AG08395 (cell line): ENCODE measurements at regions not wholly inside any gene's neighbourhood (a gene's known extent, or its start where the extent isn't known, plus 50 kb on each side); places are given as distances from the start of the nearest gene placed in this dataset.
A peak's percentile ranks its signal among the peaks of the same experiment; 100 is the strongest.

Experiments used
- DNase-seq: peaks from one replicate; pipeline ENCODE4 v3.0.0; 2012; ENCODE audit warnings: mixed read lengths, low spot score

DNA sequence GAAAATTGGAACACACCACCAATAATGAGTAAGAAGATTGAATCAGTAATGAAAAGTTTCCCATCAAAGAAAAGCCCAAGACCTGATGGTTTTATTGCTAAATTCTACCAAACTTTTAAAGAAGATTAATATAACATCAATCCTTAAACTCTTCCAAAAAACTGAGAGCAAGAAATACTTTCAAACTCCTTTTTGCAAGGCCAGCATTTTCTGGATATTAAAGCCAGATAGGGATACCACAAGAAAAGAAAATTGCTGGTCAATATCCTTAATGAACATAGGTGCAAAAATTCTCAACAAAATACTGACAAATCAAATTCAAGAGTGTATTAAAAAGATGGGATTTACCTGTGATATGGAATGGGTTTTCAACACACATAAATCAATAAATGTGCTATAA lies 484.6 kb downstream of the ANKRD50 start:
- DNase-seq: no peak

DNA sequence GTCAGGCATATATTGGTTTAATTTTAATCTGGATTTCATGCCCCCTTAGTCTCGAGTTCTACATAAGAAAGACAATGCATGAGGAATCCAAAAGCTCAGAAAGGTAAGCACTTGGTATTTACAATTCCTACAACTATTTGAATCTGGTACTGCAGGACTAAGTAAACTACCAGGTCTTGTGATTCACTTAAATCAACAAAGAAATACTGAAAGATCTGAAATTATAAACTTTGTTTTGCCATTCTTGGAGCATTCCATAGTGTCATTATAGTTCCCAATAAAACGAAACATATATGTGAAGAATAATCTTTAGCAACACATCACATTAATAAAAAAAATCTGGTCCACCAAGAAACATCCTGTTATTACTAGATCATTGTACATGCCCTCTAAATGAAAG lies 482.3 kb downstream of the ANKRD50 start:
- no peak for DNase-seq

DNA sequence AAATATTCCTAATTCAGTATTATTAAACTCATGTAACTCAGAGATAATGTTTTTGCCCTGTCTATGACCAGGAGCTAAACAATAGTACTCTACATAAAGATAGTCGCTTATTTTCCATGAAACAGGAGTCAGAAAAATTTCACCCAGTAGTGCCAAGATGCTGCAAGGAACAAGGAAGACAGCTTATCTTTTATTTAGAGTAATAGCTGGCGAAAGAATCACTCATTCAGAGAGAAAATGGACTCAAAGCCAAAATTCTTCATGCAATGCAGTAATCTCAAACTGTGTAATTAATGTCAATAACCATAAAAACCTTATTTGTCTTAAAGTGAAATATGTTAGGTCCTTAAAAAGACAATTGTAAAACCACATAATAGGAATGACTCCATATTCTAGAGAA lies 477.8 kb downstream of the ANKRD50 start:
- no peak for DNase-seq

DNA sequence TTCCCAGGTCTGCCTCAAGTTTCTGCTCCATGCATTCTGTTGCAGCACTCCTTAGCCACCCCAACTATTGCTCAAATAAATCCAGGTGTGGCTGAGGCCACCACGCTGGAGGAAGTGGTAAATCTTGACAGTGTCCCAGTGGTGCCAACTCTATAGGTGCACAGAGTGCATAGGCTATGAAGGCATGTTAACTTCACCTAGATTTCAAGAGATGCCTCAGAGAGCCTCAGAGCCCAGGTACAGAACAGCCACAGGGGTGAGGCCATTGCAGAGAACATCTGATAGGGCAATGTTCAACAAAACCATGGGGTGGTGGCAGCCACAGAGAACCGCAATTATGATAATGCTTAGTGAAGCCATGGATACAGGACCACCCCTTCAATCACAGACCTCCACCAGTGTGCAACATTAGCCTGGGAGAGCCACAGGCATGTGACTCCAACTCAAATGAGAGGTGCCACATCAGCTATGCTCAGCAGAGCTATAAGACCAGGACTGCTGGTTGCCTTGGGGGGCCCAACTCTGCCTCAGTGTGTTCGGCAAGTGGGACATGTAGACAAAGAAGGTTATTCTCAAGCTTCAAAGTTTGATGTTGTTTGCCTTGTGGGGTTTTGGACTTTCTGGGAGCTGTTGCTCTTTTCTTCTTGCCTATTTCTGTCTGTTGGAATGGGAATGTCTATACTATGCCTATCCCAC lies 468.7 kb downstream of the ANKRD50 start:
- DNase-seq: no peak

DNA sequence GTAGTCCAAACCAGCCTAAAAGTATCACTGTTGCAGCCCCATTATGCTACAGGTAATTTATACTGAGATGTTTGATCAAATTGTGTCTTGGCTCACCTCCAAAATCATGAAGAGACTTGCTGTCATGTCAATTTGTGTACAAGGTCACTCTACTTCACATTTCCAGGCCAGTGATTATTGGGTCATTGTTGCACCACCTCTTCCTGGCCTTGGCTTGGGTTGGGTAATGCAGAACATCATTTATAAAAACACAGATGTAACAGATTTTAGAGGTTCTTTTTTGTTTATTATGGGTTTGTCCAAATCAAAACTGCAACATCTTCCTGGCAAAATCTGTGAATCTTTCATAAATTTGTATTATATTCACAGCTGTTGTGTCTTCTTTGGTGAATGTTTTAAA lies 459.5 kb downstream of the ANKRD50 start:
- no peak for DNase-seq

DNA sequence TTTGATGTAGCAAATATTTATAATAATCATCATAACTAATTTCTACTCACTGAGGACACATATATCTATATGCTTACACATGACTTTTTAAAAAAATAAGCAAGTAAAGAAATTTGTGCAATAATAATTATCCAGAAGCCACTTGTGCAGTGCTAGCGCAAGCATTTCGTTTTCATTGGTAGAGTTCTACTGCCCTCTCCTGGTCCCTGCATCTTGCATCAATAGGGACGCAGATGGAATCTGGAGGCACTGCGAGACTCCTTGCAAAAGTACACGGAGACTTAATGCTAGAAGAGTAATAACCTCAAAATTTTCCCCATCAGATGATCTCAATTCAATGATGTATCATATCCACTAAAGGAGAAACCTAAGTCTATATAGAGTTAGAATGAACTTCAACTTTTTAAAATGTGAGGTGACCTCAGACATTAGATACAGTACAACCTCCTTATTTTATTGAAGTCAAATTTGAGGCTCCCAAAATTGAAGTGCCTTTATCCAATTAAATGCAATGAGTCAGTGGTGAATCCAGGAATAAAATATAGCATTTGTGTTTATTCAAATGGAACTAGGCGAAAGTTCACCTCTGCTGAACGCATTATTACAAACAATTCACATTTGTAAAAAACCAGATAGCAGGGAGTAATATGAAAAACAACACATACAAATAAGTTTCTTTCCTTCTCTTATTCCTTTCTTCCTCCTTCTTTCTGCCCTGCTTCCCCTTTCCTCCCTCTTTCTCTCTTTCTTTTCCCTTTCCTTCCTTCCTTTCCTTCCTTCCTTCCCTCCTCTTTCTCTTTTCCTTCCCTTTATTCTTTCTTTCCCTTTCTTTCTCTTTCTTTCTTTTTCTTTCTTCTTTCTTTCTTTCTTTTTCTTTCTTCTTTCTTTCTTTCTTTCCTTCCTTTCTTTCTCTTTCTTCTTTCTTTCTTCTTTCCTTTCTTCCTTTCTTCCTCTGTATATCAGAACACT lies 450.0 kb downstream of the ANKRD50 start:
- DNase-seq: peak; percentile 76

DNA sequence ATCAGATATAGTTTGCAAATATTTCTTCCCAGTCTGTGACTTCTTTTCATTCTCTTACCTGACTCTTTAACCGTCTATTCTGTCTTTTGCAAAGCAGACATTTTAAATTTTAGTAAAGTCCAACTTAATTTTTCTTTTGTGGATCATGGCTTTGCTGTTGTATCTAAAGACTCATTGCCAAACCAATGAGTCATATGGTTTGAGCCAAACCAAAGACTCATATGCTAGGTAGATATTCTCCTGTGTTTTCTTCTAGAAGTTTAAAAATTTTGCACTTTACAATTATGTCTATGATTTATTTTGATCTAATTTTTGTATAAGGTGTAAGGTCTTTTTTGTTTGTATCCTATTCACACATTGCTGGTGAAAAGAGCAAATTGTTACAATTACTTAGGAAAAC lies 446.8 kb downstream of the ANKRD50 start:
- no peak for DNase-seq

DNA sequence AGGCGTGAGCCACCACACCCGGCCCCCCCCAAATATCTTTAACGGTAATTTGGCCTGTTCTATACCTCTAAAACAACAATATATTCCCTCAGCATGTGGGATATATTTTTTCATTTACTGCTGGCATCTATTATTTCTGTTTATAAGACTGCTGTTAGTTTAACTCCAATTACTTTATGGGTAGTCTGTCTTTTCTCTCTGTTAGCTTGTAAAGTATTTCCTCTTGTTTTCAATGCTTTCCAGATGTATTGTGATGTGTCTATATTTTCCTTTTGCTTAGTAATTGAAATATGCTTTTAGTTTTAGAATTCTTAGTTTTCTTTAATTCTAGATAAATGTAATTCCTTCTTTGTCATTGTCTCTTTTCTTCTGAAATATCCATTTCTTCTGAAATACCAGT lies 445.8 kb downstream of the ANKRD50 start:
- no peak for DNase-seq

DNA sequence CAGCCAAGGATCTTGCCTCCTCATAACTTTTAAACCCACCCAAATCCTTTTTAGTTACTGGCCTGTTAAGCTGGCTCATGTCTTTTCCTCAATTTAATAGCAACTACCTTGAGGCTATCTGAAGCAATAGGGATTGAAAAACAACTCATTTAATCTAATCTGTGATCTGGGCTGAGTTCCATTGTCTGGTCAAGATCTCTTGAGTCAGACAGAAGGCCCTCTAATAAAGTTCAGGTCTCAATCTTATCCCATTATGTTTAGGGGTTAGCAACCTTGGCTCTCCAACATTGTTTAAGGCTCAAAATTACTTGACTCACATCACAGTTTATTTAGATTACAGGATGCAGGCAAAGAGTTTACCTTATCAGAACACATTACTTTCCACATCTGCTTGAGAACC lies 436.1 kb downstream of the ANKRD50 start:
- DNase-seq: no peak

DNA sequence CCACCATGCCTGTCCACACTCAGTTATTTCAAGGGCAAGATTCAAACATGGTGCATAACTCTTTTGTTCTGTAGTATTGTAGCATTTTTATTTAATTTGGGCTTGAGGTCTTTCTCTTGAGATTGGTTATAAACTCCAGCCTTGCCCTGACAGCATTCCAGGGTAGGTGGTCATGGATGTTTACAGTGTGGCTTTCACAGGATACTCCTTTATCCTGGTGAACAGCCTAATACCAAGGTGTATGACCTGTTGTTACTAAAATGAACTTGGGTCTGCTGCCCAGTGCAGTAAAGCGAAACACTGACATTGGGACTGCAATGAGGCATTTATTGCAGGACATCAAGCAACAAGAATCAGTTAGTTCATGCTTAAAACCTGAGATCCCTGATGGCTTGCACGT lies 434.8 kb downstream of the ANKRD50 start:
- no peak for DNase-seq

DNA sequence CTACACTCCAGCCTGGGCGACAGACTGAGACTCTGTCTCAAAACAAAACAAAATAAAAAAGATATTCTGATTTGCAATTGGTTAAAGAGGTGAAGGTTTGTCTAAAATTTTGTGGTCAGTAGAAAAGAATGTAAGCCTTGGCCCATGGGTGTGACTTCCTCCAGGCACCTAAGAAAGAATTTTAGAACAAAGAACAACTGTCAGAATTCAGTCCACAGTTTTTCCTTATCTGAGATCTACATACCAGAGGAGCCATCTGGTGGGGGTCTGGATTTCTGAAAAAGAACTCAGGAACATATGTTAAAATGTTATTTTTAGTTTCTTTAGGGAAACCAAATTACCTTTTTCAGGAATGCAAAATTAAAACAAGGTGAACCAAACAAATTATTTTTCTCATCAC lies 434.1 kb downstream of the ANKRD50 start:
- DNase-seq: no peak

DNA sequence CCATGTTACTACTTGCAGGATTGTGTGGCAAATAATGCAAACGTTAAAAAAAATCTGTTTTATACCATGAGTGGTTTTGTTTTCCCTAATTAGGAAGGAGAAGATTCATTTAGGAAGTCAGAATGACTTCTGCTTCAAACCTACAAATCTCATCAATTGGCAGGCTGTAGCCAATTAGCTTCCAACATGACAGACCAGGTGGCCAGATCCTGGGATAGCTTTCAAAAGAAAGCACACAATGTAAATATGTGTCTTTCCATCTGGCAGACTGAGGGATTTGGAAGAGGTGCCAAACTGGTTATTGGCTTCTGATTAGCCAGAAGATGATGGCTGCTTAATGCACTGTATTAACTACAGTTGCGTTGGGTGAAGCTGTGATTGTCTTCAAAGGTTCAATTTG lies 432.8 kb downstream of the ANKRD50 start:
- no peak for DNase-seq

DNA sequence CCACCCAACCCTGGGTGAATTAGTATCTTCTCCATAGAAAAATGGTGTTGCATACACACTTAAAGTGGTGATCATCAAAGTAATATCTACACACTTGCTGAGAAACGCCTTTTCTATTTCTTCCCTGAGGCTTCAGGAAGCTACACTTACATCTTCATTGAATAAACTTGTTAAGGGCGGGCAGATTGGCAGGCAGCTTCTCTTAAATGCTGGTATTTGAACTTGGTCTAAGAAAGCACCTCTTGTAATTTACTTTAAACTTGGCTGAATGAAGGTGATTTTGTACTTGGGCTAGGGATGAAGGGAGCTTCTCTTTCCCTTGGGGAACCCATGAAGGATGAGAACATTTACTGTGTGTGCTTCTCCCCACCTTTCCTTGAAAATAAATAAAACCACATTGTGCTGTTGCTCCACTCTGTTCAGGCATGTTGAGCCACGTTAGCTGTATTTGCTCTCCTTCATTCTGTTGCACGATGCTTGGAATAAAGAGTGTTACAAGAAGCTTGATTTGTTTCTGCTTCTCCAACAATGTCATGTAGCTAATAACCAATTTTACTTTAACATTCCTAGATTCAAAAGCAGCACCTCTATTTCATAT lies 430.1 kb downstream of the ANKRD50 start:
- DNase-seq: no peak

DNA sequence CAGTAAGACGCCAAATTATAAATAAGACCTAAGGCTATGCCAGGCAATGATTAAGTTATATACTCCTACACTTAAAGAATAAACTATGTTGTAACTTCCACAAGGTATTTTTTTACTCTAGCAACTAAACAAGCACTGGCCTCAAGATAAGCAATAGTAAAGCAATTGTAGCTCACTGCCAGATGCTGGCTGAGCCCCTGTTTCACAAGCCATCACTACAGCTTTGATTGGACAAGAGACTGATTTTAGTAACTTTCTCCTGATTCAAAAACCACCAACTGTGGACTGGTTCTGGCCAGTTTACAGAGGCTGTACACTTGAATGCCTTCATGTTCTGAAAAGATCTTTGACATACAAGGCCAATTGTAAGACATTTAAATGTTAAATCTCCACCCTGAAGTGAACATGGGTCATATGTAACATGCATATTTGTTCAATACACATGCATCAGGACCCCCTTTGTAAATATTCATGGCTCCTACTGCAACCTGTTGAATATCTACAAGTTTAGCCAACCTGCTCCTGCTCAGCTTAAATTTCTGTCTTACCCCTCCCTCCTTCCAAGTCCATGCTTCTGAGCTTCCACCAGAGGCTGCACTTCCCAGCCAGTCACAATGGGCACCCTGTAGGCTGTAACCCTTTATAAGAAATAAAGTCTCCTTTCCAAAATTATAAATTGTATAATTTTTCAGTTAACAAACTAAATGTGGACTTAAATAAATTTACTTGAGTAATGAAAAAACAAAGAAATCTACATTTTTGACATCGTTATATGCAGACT lies 423.6 kb downstream of the ANKRD50 start:
- no peak for DNase-seq

DNA sequence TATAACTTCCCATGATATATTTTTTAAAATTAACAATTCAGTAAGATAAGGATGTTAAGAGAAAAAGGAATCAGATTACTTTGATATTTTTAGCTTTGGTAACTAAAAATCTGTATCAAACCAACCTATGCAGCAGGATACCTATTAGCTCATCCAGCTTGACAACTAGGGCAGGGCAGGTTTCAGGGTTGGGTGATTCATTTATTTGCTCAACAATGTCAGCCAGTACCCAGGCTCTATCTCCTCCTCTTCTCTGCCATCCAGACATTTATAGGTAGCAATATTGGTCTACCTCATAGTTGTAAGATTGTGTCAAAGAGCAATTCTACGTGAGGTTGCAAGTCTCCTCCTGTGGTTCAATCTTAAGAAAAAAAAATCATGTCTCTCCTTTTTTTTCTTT lies 421.9 kb downstream of the ANKRD50 start:
- DNase-seq: no peak

DNA sequence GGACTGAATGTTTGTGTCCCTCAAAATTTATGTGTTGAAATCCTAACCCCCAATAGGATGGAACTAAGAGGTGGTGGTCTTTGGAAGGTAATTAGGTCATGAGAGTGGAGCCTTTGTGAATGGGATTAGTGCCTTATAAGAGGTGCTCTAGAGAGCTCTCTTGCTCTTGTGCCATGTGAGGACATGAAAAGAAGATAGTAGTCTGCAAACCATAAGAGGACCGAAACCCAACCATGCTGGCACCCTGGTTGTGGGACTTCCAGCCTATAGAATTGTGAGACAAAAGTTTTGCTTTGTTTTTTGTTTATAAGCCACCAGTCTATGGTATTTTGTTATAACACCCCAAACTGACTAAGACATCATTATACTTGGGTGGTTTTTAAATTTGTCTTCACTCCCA lies 417.1 kb downstream of the ANKRD50 start:
- DNase-seq: no peak

DNA sequence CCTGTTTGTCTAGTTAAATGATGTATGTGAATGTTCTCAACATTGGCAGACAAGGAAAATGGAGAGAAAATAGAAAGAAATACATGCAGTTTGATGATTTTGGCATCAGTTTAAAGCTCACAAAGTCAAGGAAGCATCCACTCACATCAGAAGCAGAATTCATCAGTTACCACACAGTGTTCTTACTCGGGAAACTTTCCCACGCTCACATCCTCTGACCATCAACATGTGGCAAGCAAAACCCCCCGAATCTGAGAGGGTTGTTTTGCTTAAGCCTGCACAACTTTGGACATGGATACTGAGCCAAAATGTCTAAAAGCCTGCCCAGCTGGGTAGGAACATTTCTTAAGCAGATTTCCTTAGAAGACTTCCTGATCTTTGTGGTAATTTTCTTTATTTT lies 407.6 kb downstream of the ANKRD50 start:
- no peak for DNase-seq

DNA sequence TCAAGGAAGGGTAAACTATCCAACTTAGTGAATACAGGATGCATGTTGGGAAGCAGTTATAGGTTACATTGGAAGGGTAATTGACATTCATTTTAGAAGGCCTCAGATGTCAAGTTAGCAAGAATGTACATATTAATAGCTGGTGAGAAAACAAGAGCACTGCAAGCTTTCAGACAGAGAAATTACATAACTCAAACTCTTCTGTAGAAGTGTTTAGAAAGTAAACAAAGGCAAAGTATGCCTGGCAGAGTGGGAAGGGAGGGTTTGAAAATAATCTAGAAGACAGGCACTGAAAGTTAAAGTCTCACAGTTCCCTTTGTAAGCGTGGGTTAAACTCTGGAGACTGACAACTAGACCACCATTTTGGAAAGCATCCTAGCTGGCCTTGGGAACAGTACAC lies 406.2 kb downstream of the ANKRD50 start:
- no peak for DNase-seq

DNA sequence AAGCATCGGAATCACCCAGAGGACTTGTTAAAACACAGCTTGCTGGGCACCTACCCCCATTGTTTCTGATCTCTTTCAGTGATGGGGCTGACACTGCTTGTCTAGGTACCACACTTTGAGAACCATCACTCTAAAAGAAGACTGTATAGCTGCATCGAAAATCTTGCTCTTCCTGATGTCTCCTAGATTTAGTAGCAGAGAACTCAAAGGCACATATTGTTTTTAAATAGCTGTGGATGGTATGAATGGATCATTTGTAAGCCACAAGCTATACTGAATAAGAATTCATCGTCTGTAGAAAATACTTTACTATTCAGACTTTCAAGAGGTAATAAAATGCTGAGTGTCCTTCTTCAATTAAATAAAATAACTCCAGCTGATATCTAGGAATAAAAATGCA lies 405.4 kb downstream of the ANKRD50 start:
- no peak for DNase-seq

DNA sequence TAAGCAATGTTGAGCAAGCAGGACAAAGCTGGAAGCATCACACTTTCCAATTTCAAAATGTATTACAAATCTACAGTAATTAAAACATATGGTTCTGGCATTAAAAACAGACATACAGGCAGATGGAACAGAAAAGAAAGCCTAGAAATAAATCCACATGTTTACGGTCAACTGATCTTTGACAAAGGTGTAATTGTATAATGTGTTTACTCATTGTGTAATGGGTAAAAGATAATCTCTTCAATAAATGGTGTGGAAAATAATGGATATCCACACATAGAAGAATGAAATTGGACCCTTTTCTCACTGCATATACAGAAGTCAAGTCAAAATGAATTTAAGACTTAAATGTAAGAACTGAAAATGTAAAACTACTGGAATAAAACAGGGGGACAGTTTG lies 394.2 kb downstream of the ANKRD50 start:
- no peak for DNase-seq

DNA sequence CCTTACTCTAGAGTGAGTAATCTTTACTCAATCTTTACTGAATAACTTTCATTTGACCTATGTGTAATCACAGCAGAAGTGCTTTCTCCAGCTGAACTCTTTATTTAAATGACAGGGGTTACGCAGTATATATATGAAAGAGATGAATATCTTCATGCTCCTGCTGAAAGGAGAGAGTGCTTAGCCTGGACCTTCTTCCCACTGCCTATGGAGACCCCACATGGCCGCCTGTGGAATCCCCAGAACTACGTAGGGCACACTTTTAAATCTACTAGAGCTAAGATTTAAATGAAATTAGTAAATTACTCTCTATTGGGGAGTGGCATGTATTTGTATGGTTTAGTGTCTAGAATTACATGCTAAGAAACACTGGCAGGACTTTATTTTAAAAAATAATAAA lies 391.2 kb downstream of the ANKRD50 start:
- no peak for DNase-seq
